ENCODE measurements at regions not wholly inside any gene's neighbourhood (a gene's known extent, or its start where the extent isn't known, plus 50 kb on each side); places are given as distances from the start of the nearest gene placed in this dataset.

- TF ChIP-seq CTCF (IDR thresholded peaks at IDR 0.05) (no peak), POLR2A (IDR thresholded peaks at IDR 0.05) (no peak)
These were observed 401.7 kb upstream of the HS6ST1 start for GRCh38 chr2:128720080-128721022.
